Nephron progenitor cell (in vitro differentiated cells): ENCODE measurements at regions not wholly inside any gene's neighbourhood (a gene's known extent, or its start where the extent isn't known, plus 50 kb on each side); places are given as distances from the start of the nearest gene placed in this dataset.

ENCODE experiments used
- DNase-seq: peaks from one replicate; pipeline ENCODE4 v3.0.0; 2021
- H3K27ac Mint-ChIP-seq: 2 replicates; pipeline ENCODE4 v1.8.0; 2021; ENCODE audit warnings: mild to moderate bottlenecking, moderate library complexity, mixed read lengths
- H3K27me3 Mint-ChIP-seq: 2 replicates; pipeline ENCODE4 v1.8.0; 2021; ENCODE audit warnings: mild to moderate bottlenecking, low read depth, mixed read lengths; ENCODE audit not compliant: poor library complexity
- H3K36me3 Mint-ChIP-seq: 2 replicates; pipeline ENCODE4 v1.8.0; 2021; ENCODE audit warnings: low read depth, mixed read lengths
- H3K4me1 Mint-ChIP-seq: 2 replicates; pipeline ENCODE4 v1.8.0; 2021; ENCODE audit warnings: mixed read lengths
- H3K4me3 Mint-ChIP-seq: 2 replicates; pipeline ENCODE4 v1.8.0; 2021; ENCODE audit warnings: mild to moderate bottlenecking, moderate library complexity, mixed read lengths
- H3K9me3 Mint-ChIP-seq: 2 replicates; pipeline ENCODE4 v1.8.0; 2021; ENCODE audit warnings: mild to moderate bottlenecking, moderate library complexity, mixed read lengths
- CTCF ChIP-seq: fragments of 200-600 bp; sonication (generic); IDR thresholded peaks from 2 replicates; pipeline ENCODE4 v1.5.0; 2021; ENCODE audit warnings: antibody characterized with exemption

GRCh38 chr5:18744441-18744840 lies 1110.2 kb downstream of the TAF11L14 start:
- no peak for TF ChIP-seq CTCF
- no peak overlapping the region for H3K27ac Mint-ChIP-seq
- H3K9me3 Mint-ChIP-seq: peaks cover 10% of the 10 kb centered on the region
- no peak overlapping the region for H3K4me3 Mint-ChIP-seq
- H3K27me3 Mint-ChIP-seq: peaks cover under 1% of the 10 kb centered on the region
- H3K36me3 Mint-ChIP-seq: no peaks in the 10 kb centered on the region
- H3K4me1 Mint-ChIP-seq: no peaks in the 10 kb centered on the region
- no peak for DNase-seq

- no peak overlapping the region for H3K27ac Mint-ChIP-seq
- no peaks in the 10 kb centered on the region for H3K27me3 Mint-ChIP-seq
- no peaks in the 10 kb centered on the region for H3K36me3 Mint-ChIP-seq
- H3K9me3 Mint-ChIP-seq: peaks cover 10% of the 10 kb centered on the region
- TF ChIP-seq CTCF: no peak
- no peak for DNase-seq
- H3K4me1 Mint-ChIP-seq: no peaks in the 10 kb centered on the region
- no peak overlapping the region for H3K4me3 Mint-ChIP-seq
Observed at GRCh38 chr5:18745042-18745987, 1111.1 kb downstream of the TAF11L14 start.

GRCh38 chr5:18745988-18746615 lies 1111.8 kb downstream of the TAF11L14 start:
- Mint-ChIP-seq H3K36me3 (no peaks in the 10 kb centered on the region), H3K9me3 (peaks cover 10% of the 10 kb centered on the region), H3K4me3 (no peak overlapping the region), H3K4me1 (no peaks in the 10 kb centered on the region), H3K27ac (no peak overlapping the region), H3K27me3 (no peaks in the 10 kb centered on the region)
- DNase-seq: no peak
- no peak for TF ChIP-seq CTCF

GRCh38 chr5:18749763-18750162 lies 1115.5 kb downstream of the TAF11L14 start:
- no peak overlapping the region for H3K27ac Mint-ChIP-seq
- H3K4me3 Mint-ChIP-seq: no peak overlapping the region
- peaks cover 7% of the 10 kb centered on the region for H3K27me3 Mint-ChIP-seq
- H3K9me3 Mint-ChIP-seq: peaks cover 17% of the 10 kb centered on the region
- TF ChIP-seq CTCF: no peak
- DNase-seq: no peak
- H3K36me3 Mint-ChIP-seq: no peaks in the 10 kb centered on the region
- no peaks in the 10 kb centered on the region for H3K4me1 Mint-ChIP-seq

DNA sequence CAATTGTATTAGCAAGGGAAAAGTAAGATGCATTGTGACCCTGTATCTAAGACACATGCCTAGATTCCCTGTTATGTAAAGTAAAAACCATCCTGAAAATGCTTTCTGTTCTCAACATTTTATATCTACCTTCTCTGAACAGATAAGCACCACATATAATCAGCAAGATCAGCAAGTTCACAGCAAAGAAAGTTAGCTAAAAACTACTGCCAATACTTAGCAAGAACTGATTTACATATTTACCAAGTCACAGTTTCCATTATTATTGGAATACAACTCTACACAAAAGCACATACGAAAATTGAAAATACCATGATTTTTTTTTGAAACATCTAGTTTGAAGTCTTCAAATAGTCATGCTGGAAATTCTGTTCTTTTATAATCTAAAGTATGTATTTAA lies 1118.1 kb downstream of the TAF11L14 start:
- no peak overlapping the region for H3K4me3 Mint-ChIP-seq
- TF ChIP-seq CTCF: no peak
- H3K27ac Mint-ChIP-seq: no peak overlapping the region
- no peak for DNase-seq
- no peaks in the 10 kb centered on the region for H3K4me1 Mint-ChIP-seq
- H3K36me3 Mint-ChIP-seq: no peaks in the 10 kb centered on the region
- H3K9me3 Mint-ChIP-seq: peaks cover 12% of the 10 kb centered on the region
- peaks cover 7% of the 10 kb centered on the region for H3K27me3 Mint-ChIP-seq
